NCI-H1105 treated with DMSO at 0.1 percent for 48 hours (cell line): ENCODE measurements at regions not wholly inside any gene's neighbourhood (a gene's known extent, or its start where the extent isn't known, plus 50 kb on each side); places are given as distances from the start of the nearest gene placed in this dataset.
A peak's percentile ranks its signal among the peaks of the same experiment; 100 is the strongest.

Experiments
- DNase-seq: peaks from one replicate; lab custom pipeline; 2025; lab: John Stamatoyannopoulos, UW

DNA sequence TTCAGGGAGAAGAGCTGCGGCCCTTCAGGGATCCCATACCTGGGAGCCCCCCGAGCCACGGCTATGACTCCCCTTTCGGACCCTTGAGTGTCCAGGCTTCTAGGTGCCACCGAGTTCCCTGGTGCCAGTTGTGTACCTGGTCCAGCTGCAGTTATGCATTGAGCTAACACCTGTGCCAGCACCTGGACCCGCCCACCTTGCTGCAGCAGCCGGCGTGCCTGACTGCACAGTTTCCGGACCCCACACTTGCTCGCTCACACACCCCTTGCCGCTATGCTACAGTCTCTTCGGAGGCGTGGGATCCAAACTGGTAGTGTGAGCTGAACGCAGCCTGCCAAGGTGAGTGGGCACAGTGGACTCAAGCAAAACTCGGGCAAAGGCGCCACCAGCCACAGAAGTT lies 284.5 kb upstream of the ROBO1 start:
- no peak for DNase-seq

- DNase-seq, result no peak
Measured at GRCh38 chr3:80051602-80051962, 283.8 kb upstream of the ROBO1 start.

GRCh38 chr3:80050826-80051601 lies 283.2 kb upstream of the ROBO1 start:
- DNase-seq, result no peak

DNA sequence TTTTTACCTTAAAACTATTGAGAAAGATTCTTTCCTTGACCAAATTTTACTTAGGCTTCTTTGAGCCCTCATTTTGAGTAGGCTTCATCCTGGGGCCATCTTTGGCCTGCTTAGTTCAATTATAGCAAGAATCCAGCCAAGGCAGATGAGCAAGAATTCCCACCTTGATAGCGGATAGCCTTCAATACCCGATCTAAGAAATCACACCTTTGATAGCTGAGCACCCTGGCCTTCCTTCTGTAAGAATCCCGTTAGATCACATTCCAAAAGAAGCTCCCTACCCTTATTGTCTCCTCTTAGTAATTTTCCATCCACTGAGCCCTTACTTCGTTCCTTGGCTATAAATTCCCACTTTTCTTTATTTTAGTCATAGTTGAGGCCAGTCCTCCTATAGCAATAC lies 275.4 kb upstream of the ROBO1 start:
- DNase-seq, result no peak

DNA sequence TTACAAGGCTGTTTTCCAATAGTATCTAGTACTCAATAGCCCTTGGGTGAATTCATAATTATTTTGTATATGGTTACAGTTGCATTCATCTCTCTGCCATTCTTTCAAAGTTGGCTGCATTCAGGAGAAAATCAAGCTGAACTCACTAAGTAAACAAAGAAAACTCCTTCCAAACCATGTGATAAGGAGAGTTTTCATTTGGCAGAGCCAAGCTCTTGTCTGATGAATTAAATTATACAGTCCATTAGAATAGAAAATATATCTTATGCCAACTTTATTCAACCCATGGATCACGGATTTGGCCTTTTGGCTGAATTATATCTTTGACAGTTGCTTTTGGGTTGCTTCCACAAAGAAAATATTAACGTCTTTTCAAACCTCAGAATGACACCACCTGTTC lies 272.3 kb upstream of the ROBO1 start:
- DNase-seq, result peak; percentile 46

DNA sequence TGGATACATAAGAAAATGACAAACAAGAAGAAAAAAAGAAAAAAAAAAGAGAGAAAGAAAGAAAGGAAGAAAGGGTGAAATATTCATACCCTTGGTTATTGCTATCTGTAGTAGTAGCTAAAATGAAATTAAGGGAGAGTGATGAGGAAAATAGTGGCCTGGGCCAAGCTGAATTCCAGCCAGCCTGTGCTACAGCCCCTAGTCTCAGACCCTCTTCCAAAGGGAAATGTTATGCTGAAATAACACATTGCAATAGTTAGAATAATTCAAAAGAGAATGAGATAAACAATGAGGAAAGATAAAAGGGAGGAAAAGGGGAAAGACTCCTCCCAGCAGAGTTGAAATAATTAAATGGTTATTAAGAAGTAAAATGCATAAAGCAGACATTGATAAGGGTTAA lies 268.4 kb upstream of the ROBO1 start:
- no peak for DNase-seq

DNA sequence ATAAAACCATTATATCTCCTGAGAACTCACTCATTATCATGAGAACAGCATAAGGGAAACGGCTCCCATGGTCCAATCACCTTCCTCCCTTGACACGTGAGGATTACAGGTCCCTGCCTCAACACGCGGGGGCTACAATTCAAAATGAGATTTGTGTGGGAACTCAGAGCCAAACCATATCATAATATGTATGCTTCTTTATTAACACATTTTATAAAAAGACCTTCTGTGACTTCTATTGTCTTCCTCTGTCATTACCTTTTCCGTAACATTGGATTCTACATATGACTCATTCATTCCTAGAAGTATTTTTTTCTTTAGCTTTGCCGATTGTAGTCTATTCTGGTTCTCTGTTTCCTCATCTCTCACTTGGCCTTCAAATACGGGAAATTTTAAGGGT lies 267.2 kb upstream of the ROBO1 start:
- no peak for DNase-seq

DNA sequence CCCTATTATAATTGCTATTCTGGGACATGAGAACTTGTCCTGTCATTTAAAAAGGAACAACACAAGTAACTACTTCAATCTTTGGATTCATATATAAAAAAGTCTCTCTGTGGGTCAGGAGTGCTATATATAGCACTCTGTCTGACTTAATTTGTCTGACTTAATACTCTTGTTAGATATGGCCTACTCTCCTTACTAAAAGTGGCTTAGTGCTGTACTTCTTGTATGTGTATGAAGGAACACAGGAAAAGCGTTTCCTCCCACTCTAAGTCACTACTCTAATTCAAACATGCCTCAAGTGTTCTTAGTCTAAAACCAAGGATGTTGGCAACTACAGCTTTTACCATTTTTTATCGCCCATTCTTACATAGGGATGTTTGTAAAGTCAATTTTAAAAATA lies 255.2 kb upstream of the ROBO1 start:
- no peak for DNase-seq

DNA sequence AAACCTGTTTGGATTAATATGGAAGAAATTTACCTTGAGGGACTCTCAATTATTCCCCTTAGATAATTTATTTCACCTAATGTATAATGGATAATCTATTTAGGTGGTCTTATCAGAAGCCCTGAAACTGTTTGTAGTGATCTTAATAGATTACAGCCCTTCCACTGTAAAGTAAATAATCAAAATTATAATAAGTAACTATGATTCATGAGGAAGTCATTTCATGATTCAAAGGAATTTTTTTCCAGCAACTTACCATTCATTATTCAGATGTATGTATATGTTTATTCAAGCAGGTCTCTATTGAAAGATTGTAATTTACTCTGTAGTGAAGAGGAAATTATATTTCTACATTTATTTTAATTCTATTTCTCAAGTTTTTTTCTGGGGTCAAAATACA lies 250.6 kb upstream of the ROBO1 start:
- no peak for DNase-seq

DNA sequence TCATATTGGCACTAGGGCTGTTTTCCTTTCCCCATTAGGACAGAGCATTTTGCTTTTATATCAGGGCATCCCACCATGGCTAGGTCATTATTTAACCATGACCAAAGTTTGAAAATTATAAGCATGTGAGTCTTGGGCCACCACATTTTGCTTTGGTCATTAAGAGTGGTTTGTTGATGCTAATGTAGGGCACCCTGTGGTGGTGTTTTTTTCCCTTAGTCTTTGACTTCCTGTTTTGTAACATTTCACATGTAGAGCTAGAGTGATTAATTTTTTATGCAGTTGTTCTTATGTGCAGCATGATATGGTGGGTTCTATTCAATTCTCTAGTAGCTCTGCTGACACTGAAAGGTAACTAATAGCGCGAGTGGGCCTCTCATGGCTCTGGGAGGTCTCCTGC lies 249.6 kb upstream of the ROBO1 start:
- no peak for DNase-seq

GRCh38 chr3:80014576-80014975 lies 246.8 kb upstream of the ROBO1 start:
- no peak for DNase-seq

GRCh38 chr3:80010021-80010571 lies 242.3 kb upstream of the ROBO1 start:
- DNase-seq, result peak; percentile 7

DNA sequence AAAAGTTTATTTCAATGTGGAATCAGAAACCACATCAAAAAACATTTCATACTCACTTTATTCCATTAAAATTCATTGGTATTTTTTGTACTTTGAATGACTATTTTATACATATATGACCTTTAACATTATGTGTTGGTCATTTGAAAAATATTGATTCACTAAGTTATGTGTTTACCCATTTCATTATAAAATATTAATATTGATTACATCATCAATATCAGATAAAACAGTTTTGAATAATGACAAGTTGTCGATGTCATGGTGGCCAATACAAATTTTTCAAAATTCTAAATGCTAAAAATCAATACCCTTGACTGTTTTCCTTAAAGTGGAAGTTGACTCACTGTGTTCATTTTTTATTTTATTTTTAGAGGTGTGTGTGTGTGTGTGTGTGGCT lies 239.7 kb upstream of the ROBO1 start:
- no peak for DNase-seq

DNA sequence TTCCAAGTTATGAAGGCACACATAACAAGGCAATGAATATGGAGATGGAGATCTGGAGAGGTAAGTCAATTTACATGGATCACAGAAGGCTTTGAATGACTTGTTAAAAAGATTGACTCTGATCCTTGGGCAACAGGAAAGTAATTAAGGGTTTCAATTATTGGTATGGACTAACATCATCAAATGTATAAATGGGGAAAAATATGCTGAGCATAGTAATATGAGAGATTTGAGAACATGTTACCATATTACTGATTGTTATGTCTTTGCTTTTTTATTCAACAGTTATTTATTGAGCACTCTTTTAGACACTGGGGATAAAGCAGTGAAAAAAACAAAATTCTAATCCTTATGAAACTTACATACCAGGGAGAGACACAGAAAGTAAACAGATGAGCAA lies 238.5 kb upstream of the ROBO1 start:
- DNase-seq, result no peak

- DNase-seq, result no peak
Measured at GRCh38 chr3:80000022-80000421, 232.2 kb upstream of the ROBO1 start.

GRCh38 chr3:79994397-79994796 lies 226.6 kb upstream of the ROBO1 start:
- DNase-seq, result no peak

DNA sequence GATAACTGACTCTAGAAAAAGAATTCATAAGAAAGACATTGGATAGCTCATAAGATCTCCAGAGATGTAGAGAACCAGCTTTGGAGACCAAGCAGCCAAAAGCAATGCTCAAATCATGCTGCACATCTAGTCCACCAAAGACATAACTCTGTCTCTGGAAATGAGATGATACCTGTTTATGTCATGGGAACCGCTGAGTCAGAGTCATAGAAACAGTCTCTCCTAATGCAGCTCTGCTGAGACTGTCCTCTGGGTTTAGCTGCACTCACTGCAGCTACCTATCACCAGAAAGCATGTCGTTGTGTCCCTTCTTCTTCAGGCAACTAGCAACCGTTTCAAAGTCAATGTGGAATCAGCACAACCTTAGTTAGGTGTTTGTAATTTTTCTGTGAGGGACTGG lies 218.5 kb upstream of the ROBO1 start:
- DNase-seq, result no peak

GRCh38 chr3:79985816-79986215 lies 218.0 kb upstream of the ROBO1 start:
- DNase-seq, result no peak

- peak; percentile 73 for DNase-seq
Measured at GRCh38 chr3:79983118-79983517, 215.3 kb upstream of the ROBO1 start.

DNA sequence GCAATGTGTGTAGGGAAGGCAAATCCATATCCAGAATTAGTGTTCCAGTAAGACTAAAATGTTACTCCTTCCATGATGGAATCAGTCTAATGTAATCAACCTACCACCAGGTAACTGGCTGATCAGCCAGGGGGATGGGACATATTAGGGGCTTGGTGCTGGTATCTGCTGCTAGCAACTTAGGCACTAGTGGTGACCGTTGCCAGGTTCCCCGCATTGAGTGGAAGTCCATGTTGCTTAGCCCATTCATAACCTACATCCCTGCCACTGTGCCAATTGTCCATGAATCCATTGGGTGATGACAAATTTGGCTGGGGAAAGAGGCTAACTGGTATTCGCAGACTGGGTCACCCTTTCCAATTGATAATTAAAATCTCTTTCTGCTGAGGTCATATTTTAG lies 212.2 kb upstream of the ROBO1 start:
- DNase-seq, result no peak

- no peak for DNase-seq
Measured at GRCh38 chr3:79976466-79976865, 208.7 kb upstream of the ROBO1 start.

- peak; percentile 50 for DNase-seq
Measured at GRCh38 chr3:79973917-79974595, 206.3 kb upstream of the ROBO1 start.

DNA sequence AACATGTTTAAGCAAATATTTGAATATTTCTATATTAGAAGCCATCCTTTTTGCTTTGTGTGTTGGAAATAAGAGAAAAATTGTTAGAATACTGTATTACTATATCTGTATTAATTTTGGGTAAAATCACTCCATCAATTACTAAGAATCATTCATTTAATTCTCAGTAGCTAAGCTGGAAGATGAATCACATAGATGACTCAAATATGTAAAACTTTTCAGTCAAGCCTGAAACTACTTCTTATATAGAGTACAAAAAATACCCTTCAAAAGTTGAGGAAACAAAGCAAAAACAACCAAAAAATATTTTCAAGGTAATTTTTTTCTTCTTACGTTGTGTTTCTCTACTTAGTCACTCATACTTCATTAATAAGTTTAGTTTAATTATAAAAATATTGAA lies 205.7 kb upstream of the ROBO1 start:
- DNase-seq, result no peak

DNA sequence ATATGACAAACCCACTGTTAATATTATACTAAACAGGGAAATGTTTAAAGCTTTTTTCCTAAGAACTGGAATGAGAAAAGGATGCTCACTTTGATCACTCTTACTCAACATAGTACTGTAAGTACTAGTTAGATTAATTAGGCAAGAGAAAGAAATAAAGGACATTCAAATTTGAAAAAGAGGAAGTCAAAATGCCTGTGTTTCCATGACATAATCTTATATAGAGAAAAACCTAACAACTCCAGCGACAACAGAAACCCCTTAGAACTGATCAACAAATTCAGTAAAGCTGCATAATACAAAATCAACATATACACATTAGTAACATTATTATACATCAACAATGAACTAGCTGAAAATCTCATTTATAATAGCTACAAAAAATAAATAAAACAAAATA lies 200.6 kb upstream of the ROBO1 start:
- no peak for DNase-seq
